ENCODE measurements at regions not wholly inside any gene's neighbourhood (a gene's known extent, or its start where the extent isn't known, plus 50 kb on each side); places are given as distances from the start of the nearest gene placed in this dataset.

GRCh38 chr6:14728396-14729024, 517.4 kb upstream of the JARID2 start:
- DNase-seq, result no peak

- DNase-seq, result no peak
Measured at GRCh38 chr6:14729129-14729871, 516.6 kb upstream of the JARID2 start.

- DNase-seq, result peak in 3 of 56 donors; percentile 2 to 31 (median 7)
Measured at GRCh38 chr6:14730654-14731053, 515.2 kb upstream of the JARID2 start.

GRCh38 chr6:14731611-14732010, 514.3 kb upstream of the JARID2 start:
- no peak for DNase-seq

GRCh38 chr6:14732226-14732843, 513.5 kb upstream of the JARID2 start:
- no peak for DNase-seq

- no peak for DNase-seq
Measured at GRCh38 chr6:14732844-14733757, 512.8 kb upstream of the JARID2 start.

- no peak for DNase-seq
Measured at GRCh38 chr6:14734052-14734415, 511.8 kb upstream of the JARID2 start.

- DNase-seq, result no peak
Measured at GRCh38 chr6:14734416-14735340, 511.2 kb upstream of the JARID2 start.

GRCh38 chr6:14735956-14736486, 509.8 kb upstream of the JARID2 start:
- no peak for DNase-seq

- DNase-seq, result no peak
Measured at GRCh38 chr6:14736554-14736953, 509.3 kb upstream of the JARID2 start.

GRCh38 chr6:14738497-14738896, 507.4 kb upstream of the JARID2 start:
- no peak for DNase-seq

- DNase-seq, result no peak
Measured at GRCh38 chr6:14738933-14739332, 506.9 kb upstream of the JARID2 start.

GRCh38 chr6:14739827-14740226, 506.0 kb upstream of the JARID2 start:
- DNase-seq, result no peak

GRCh38 chr6:14742171-14742570, 503.7 kb upstream of the JARID2 start:
- no peak for DNase-seq

GRCh38 chr6:14742680-14743079, 503.2 kb upstream of the JARID2 start:
- no peak for DNase-seq

- no peak for DNase-seq
Measured at GRCh38 chr6:14743144-14743473, 502.8 kb upstream of the JARID2 start.

GRCh38 chr6:14743474-14744211, 502.2 kb upstream of the JARID2 start:
- no peak for DNase-seq

- no peak for DNase-seq
Measured at GRCh38 chr6:14744212-14744556, 501.7 kb upstream of the JARID2 start.

- DNase-seq, result no peak
Measured at GRCh38 chr6:14746139-14746837, 499.6 kb upstream of the JARID2 start.

Data from amygdala (tissue), 56 donors.